ENCODE measurements at regions not wholly inside any gene's neighbourhood (a gene's known extent, or its start where the extent isn't known, plus 50 kb on each side); places are given as distances from the start of the nearest gene placed in this dataset.

- in situ Hi-C loops (cut with MboI; ENCODE audit: low sequenced_read_pairs, unreplicated experiment) = no loop called here
- DNase-seq (ENCODE audit: low spot score) = no peak
- no peak for TF ChIP-seq CTCF (IDR thresholded peaks at IDR 0.05; ENCODE audit: borderline replicate concordance, control extremely low read depth, extremely low read depth, insufficient read depth, missing control alignments)
Observed at GRCh38 chr5:133897431-133897830, 71.0 kb downstream of the C5orf15 start.

GRCh38 chr5:133896873-133897272, 71.6 kb downstream of the C5orf15 start:
- TF ChIP-seq CTCF (IDR thresholded peaks at IDR 0.05; ENCODE audit: borderline replicate concordance, control extremely low read depth, extremely low read depth, insufficient read depth, missing control alignments) = no peak
- no peak for DNase-seq (ENCODE audit: low spot score)
- in situ Hi-C loops (cut with MboI; ENCODE audit: low sequenced_read_pairs, unreplicated experiment) = no loop called here

- in situ Hi-C loops (cut with MboI; ENCODE audit: low sequenced_read_pairs, unreplicated experiment) = no loop called here
- no peak for DNase-seq (ENCODE audit: low spot score)
- no peak for TF ChIP-seq CTCF (IDR thresholded peaks at IDR 0.05; ENCODE audit: borderline replicate concordance, control extremely low read depth, extremely low read depth, insufficient read depth, missing control alignments)
Observed at GRCh38 chr5:133895979-133896845, 72.2 kb downstream of the C5orf15 start.

GRCh38 chr5:133894143-133894542, 74.3 kb downstream of the C5orf15 start:
- no peak for DNase-seq (ENCODE audit: low spot score)
- in situ Hi-C loops (cut with MboI; ENCODE audit: low sequenced_read_pairs, unreplicated experiment) = no loop called here
- TF ChIP-seq CTCF (IDR thresholded peaks at IDR 0.05; ENCODE audit: borderline replicate concordance, control extremely low read depth, extremely low read depth, insufficient read depth, missing control alignments) = no peak

- no peak for TF ChIP-seq CTCF (IDR thresholded peaks at IDR 0.05; ENCODE audit: borderline replicate concordance, control extremely low read depth, extremely low read depth, insufficient read depth, missing control alignments)
- DNase-seq (ENCODE audit: low spot score) = no peak
- in situ Hi-C loops (cut with MboI; ENCODE audit: low sequenced_read_pairs, unreplicated experiment) = no loop called here
Observed at GRCh38 chr5:133892774-133893173, 75.7 kb downstream of the C5orf15 start.

- DNase-seq (ENCODE audit: low spot score) = no peak
- in situ Hi-C loops (cut with MboI; ENCODE audit: low sequenced_read_pairs, unreplicated experiment) = no loop called here
- TF ChIP-seq CTCF (IDR thresholded peaks at IDR 0.05; ENCODE audit: borderline replicate concordance, control extremely low read depth, extremely low read depth, insufficient read depth, missing control alignments) = no peak
Observed at GRCh38 chr5:133892306-133892705, 76.1 kb downstream of the C5orf15 start.

Measured in GM13976 (cell line).